ENCODE measurements at regions not wholly inside any gene's neighbourhood (a gene's known extent, or its start where the extent isn't known, plus 50 kb on each side); places are given as distances from the start of the nearest gene placed in this dataset.

GRCh38 chr15:93330912-93331544 lies 242.0 kb upstream of the RGMA start:
- ChIA-PET RAD21 (ENCODE audit: low non-redundant PET in 1 of 2, low total read pairs in 2 of 2, uncharacterized antibody in 2 of 2, unreplicated experiment in 2 of 2) (no interaction called here), POLR2A (no interaction called here), CTCF (no interaction called here)
- intact Hi-C loops (cut with micrococcal nuclease): no loop called here
- Histone ChIP-seq H3K27me3 (ENCODE audit: insufficient read depth, low read length) (peaks cover 12% of the 10 kb centered on the region), H3K36me3 (ENCODE audit: control insufficient read depth in 1 of 2, insufficient read depth in 2 of 2, low read length in 2 of 2) (no peaks in the 10 kb centered on the region), H3K9ac (ENCODE audit: low read length) (no peak overlapping the region), H3K79me2 (ENCODE audit: insufficient read depth, low read length) (no peaks in the 10 kb centered on the region), H3K9me3 (ENCODE audit: control insufficient read depth in 1 of 2, insufficient read depth in 1 of 2, low read depth in 1 of 2, low read length in 2 of 2) (no peaks in the 10 kb centered on the region), H3K4me1 (ENCODE audit: control insufficient read depth in 1 of 2, insufficient read depth in 2 of 2, low read length in 2 of 2) (no peaks in the 10 kb centered on the region), H4K20me1 (ENCODE audit: insufficient read depth) (no peaks in the 10 kb centered on the region), H3K4me3 (replicated peaks in 1 of 2; ENCODE audit: low read depth in 1 of 2, low read length in 2 of 2) (no peak overlapping the region), H3K9me2 (ENCODE audit: insufficient read depth) (no peaks in the 10 kb centered on the region), H2AFZ (ENCODE audit: low read depth, low read length, poor library complexity, severe bottlenecking) (no peak overlapping the region), H3K4me2 (ENCODE audit: low read length) (no peak overlapping the region), H3K27ac (ENCODE audit: low read depth, low read length) (no peak overlapping the region)
- ATAC-seq (no peak), DNase-seq (ENCODE audit: low read depth, low spot score) (no peak)
- no peak for TF ChIP-seq ATF3 (IDR thresholded peaks at IDR 0.05)
- no peak for TF ChIP-seq RAD21 (IDR thresholded peaks at IDR 0.05; ENCODE audit: low read depth)
- no peak for TF ChIP-seq FOSL1 (IDR thresholded peaks at IDR 0.05; ENCODE audit: low read depth)
- TF ChIP-seq EZH2phosphoT487 (IDR thresholded peaks at IDR 0.05; ENCODE audit: borderline replicate concordance): no peak
- no peak for TF ChIP-seq CTCF (IDR thresholded peaks at IDR 0.05 in 2 of 3, conservative IDR thresholded peaks at IDR 0.05 in 1 of 3; ENCODE audit: borderline replicate concordance in 1 of 3, insufficient read depth in 1 of 3, low read depth in 2 of 3, low read length in 2 of 3)
- no peak for TF ChIP-seq ELF1 (IDR thresholded peaks at IDR 0.05; ENCODE audit: borderline replicate concordance, low read depth)
- no peak for TF ChIP-seq POLR2AphosphoS5 (IDR thresholded peaks at IDR 0.05; ENCODE audit: low read depth, low read length)
- TF ChIP-seq SP1 (IDR thresholded peaks at IDR 0.05; ENCODE audit: low read depth): no peak
- TF ChIP-seq ZFX (IDR thresholded peaks at IDR 0.05): no peak
- TF ChIP-seq EZH2 (IDR thresholded peaks at IDR 0.05): no peak
- TF ChIP-seq YY1 (IDR thresholded peaks at IDR 0.05; ENCODE audit: extremely low read depth, insufficient replicate concordance, low read depth, low read length): no peak
- no peak for TF ChIP-seq JUND (IDR thresholded peaks at IDR 0.05)
- no peak for TF ChIP-seq ZBTB33 (IDR thresholded peaks at IDR 0.05; ENCODE audit: extremely low read depth, insufficient replicate concordance, low read length)
- TF ChIP-seq, protein P1, sequence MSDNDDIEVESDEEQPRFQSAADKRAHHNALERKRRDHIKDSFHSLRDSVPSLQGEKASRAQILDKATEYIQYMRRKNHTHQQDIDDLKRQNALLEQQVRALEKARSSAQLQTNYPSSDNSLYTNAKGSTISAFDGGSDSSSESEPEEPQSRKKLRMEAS (IDR thresholded peaks at IDR 0.05): no peak
- no TSS peak for BruUV-seq (replicated peaks)
